ENCODE measurements at regions not wholly inside any gene's neighbourhood (a gene's known extent, or its start where the extent isn't known, plus 50 kb on each side); places are given as distances from the start of the nearest gene placed in this dataset.

DNA sequence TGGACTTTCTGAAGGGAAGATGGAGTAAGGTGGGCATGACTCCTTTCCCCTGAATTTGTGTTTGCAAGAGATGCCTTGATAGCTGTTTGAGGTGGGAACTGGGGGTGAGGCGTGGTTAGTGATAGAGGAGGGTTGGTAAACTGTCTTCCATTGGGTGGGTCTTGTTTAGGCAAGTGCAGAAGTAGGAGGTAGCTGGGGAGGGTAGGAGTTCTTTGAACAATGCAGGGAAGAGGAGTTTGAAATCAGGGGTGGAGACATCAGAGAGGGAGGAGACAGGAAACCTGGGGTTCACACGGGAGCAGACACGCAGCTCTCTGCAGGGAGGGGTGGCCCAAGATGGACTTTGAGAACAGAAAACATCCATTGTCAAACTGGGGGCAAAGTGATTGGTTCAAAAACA is 267.1 kb downstream of the TSN start:
- TF ChIP-seq POLR2A (IDR thresholded peaks at IDR 0.05; ENCODE audit: low read depth, low read length) (no peak), POLR2AphosphoS5 (IDR thresholded peaks at IDR 0.05; ENCODE audit: low read depth, low read length) (no peak)
